ENCODE measurements at regions not wholly inside any gene's neighbourhood (a gene's known extent, or its start where the extent isn't known, plus 50 kb on each side); places are given as distances from the start of the nearest gene placed in this dataset.
"Not testable (repeated sequence)": the region's sequence is repeated elsewhere in the genome, so short reads cannot be mapped to it uniquely, and the experiment has no call there.

DNA sequence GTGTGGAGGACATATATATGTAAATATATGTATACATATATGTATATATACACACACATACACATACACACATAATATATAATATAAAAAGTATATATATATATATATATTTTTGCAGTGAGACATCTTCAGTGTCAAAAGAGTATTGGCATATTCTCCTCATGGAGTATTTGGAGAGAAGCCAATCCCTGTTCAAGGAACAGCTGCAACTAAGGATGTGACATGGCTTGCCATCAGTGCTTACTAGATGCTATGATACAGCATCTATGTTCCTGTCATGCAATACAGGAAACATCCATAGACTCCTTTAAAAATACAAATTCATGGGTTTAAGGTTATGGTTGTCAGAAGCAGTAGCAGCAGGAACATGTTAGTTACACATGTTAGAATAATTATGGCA lies 632.0 kb upstream of the AMELY start:
- no peaks in the 10 kb centered on the region for H3K27me3 ChIP-seq
- no peak for DNase-seq
- H3K27ac ChIP-seq: no peak overlapping the region
- no peaks in the 10 kb centered on the region for H3K9me3 ChIP-seq
- no peaks in the 10 kb centered on the region for H3K4me1 ChIP-seq
- no peak overlapping the region for H3K4me3 ChIP-seq
- TF ChIP-seq, protein P1, sequence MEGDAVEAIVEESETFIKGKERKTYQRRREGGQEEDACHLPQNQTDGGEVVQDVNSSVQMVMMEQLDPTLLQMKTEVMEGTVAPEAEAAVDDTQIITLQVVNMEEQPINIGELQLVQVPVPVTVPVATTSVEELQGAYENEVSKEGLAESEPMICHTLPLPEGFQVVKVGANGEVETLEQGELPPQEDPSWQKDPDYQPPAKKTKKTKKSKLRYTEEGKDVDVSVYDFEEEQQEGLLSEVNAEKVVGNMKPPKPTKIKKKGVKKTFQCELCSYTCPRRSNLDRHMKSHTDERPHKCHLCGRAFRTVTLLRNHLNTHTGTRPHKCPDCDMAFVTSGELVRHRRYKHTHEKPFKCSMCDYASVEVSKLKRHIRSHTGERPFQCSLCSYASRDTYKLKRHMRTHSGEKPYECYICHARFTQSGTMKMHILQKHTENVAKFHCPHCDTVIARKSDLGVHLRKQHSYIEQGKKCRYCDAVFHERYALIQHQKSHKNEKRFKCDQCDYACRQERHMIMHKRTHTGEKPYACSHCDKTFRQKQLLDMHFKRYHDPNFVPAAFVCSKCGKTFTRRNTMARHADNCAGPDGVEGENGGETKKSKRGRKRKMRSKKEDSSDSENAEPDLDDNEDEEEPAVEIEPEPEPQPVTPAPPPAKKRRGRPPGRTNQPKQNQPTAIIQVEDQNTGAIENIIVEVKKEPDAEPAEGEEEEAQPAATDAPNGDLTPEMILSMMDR (IDR thresholded peaks at IDR 0.05): no peak
- TF ChIP-seq POLR2A (IDR thresholded peaks at IDR 0.05): no peak
- H3K36me3 ChIP-seq: no peaks in the 10 kb centered on the region

DNA sequence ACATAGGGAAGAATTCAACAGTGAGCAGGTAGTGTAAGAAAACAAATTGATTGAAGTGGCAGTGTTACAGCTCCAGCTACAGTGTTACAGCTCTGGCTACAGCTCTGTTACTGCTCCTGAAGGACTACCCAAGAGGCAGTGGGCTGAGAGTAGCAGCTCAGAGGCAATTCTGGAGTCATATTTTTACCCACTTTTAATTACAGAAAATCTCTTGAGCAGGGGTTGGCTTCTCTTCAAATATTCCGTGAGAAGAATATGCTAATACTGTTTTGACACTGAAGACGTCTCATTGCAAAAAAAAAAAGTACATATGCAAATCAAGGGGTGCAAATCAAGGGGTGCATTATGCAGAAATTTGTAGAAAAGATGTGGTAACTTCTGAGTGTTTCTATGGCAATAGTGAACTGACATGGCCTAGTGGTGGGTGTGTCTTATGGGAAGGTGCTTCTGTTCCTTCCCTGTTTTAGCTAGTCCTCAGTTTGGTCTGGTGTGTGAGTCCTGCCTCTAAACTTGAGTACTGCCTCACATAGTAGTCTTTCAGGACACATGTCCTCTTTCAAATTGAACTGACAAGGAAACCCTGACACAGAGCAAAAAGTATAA lies 630.8 kb upstream of the AMELY start:
- no peaks in the 10 kb centered on the region for H3K4me1 ChIP-seq
- no peaks in the 10 kb centered on the region for H3K9me3 ChIP-seq
- H3K27me3 ChIP-seq: no peaks in the 10 kb centered on the region
- TF ChIP-seq, protein P1 (IDR thresholded peaks at IDR 0.05): no peak
- no peak for TF ChIP-seq POLR2A (IDR thresholded peaks at IDR 0.05)
- H3K36me3 ChIP-seq: no peaks in the 10 kb centered on the region
- DNase-seq: no peak
- no peak overlapping the region for H3K27ac ChIP-seq
- H3K4me3 ChIP-seq: no peak overlapping the region

DNA sequence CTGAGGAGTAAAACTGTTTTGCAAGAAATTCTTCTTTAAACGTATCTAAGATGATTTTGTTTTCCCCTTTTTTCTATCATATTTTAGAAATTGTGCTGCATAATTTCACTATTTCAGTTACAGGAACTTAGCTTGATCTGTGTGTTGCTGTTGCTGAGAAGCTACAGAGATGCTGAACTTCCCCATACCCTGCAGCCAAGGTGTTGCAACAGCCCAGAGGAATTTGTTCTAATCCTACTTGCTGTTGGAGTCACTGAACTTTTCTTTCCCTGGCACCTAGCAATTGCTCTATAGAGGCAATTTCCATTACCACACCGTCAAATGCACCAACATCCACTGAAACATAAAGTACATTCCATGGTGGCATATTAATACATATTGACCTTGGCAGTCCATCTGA lies 617.8 kb upstream of the AMELY start:
- H3K4me3 ChIP-seq: no peak overlapping the region
- H3K9me3 ChIP-seq: no peaks in the 10 kb centered on the region
- no peaks in the 10 kb centered on the region for H3K27me3 ChIP-seq
- TF ChIP-seq, protein P1 (IDR thresholded peaks at IDR 0.05): no peak
- no peaks in the 10 kb centered on the region for H3K4me1 ChIP-seq
- no peak overlapping the region for H3K27ac ChIP-seq
- DNase-seq: no peak
- no peaks in the 10 kb centered on the region for H3K36me3 ChIP-seq

DNA sequence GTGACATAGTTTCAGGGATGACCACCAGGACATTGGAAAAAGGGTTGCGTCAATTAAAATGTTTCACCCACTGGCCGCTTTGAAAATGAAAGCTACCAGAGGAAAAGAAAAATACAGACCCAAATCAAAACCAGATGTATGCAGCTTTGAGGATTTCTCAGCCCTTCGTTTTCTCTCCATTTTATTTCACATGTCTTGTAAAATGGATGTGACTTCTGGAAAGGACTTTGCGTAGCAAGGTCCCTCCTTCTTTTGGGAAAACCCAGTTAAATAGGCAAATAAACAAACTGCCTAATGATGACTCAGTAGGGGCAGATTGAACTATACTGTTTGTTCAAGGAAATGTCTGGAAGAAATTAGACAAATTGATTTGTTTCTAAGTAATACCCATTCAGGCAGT lies 616.0 kb upstream of the AMELY start:
- not testable (repeated sequence) for H3K27ac ChIP-seq, H3K4me1 ChIP-seq, H3K4me3 ChIP-seq, DNase-seq, H3K9me3 ChIP-seq, H3K27me3 ChIP-seq, H3K36me3 ChIP-seq

DNA sequence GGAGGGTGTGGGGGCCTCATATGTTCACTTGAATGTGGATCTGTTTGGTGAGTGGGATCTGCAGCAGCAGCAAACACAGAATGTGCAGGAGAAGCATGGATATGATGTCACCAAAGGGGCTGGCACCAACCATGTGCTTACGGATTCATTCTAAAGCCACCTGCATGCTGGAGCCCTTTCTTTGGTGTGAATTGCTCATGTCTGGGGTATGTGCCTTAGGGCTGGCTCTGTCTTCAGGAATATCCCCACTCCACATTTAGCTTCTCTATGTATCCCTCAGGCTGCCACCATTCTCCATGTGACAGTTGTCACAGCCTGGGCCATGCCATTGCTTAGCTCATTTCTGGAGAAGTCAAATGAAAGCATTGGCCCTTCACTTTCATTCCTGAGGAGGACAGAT lies 606.8 kb upstream of the AMELY start:
- Histone ChIP-seq H3K4me1 (no peaks in the 10 kb centered on the region), H3K27me3 (no peaks in the 10 kb centered on the region), H3K36me3 (no peaks in the 10 kb centered on the region), H3K27ac (no peak overlapping the region), H3K9me3 (no peaks in the 10 kb centered on the region), H3K4me3 (no peak overlapping the region)
- TF ChIP-seq POLR2A (IDR thresholded peaks at IDR 0.05): no peak
- TF ChIP-seq, protein P1 (IDR thresholded peaks at IDR 0.05): no peak
- no peak for DNase-seq

DNA sequence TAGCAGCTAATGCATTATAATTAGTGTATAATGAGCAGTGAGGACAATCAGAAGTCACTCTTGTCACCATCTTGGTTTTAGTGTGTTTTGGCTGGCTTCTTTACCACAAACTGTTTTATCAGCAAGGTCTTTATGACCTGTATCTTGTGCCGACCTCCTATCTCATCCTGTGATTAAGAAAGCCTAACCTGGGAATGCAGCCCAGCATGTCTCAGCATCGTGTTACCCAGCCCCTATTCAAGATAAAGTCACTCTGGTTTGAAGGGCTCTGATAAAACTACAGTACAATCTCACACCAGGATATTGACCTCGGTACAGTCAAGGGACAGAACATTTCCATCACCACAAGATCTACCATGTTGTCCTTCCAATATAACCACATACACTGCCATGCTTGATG lies 604.7 kb upstream of the AMELY start:
- no peak overlapping the region for H3K4me3 ChIP-seq
- H3K9me3 ChIP-seq: no peaks in the 10 kb centered on the region

More for the DNA sequence above, 604.7 kb upstream of the AMELY start:
- TF ChIP-seq POLR2A (IDR thresholded peaks at IDR 0.05): no peak
- TF ChIP-seq, protein P1 (IDR thresholded peaks at IDR 0.05): no peak
- Histone ChIP-seq H3K4me1 (no peaks in the 10 kb centered on the region), H3K36me3 (no peaks in the 10 kb centered on the region), H3K27ac (no peak overlapping the region), H3K27me3 (no peaks in the 10 kb centered on the region)
- no peak for DNase-seq
